IMR-90 (cell line): ENCODE measurements at regions not wholly inside any gene's neighbourhood (a gene's known extent, or its start where the extent isn't known, plus 50 kb on each side); places are given as distances from the start of the nearest gene placed in this dataset.

Source experiments
- ATAC-seq: fragments of 200-7000 bp; cut with Tn5 transposase; 2 replicates; pipeline ENCODE4 v1.9.1; 2020; ENCODE audit warnings: low read depth, mild to moderate bottlenecking, moderate library complexity
- BruUV-seq: library from RNA; stranded (reverse); fragments of 400-500 nt; replicated peaks from 2 replicates; lab custom pipeline; 2021; lab: Mats Ljungman, UMichigan
- CTCF ChIA-PET: fragments of 300-600 bp; formaldehyde crosslinking; extraction: SDS; loops from one replicate; lab custom pipeline; 2021; ENCODE audit warnings: antibody characterized with exemption; lab: Yijun Ruan, JAX
- POLR2A ChIA-PET: fragments of 300-600 bp; sonication (Branson Sonifier 250); formaldehyde crosslinking; loops from one replicate; lab custom pipeline; 2022; ENCODE audit warnings: antibody characterized with exemption; ENCODE audit not compliant: unreplicated experiment; lab: Charles Lee
- DNase-seq: peaks from one replicate; pipeline ENCODE4 v3.0.0; 2013
- H2AFZ ChIP-seq: replicated peaks from 2 replicates; pipeline ENCODE3; 2013; ENCODE audit warnings: low read length, mild to moderate bottlenecking; ENCODE audit not compliant: poor library complexity
- H2AK5ac ChIP-seq: 2 replicates; pipeline ENCODE4 v1.6.1; 2013; ENCODE audit warnings: low read depth, low read length, inconsistent platforms
- H2AK9ac ChIP-seq: replicated peaks from 2 replicates; pipeline ENCODE3; 2013; ENCODE audit warnings: mild to moderate bottlenecking, low read depth, low read length, moderate library complexity; ENCODE audit not compliant: poor library complexity
- H2BK120ac ChIP-seq: 2 replicates; pipeline ENCODE4 v1.6.1; 2013; ENCODE audit warnings: low read depth, low read length, inconsistent platforms
- H2BK15ac ChIP-seq: 3 replicates; pipeline ENCODE4 v1.6.1; 2013; ENCODE audit warnings: low read depth, low read length, inconsistent platforms
- H2BK20ac ChIP-seq: 2 replicates; pipeline ENCODE4 v1.6.1; 2013; ENCODE audit warnings: low read depth, mild to moderate bottlenecking, inconsistent platforms, low read length, moderate library complexity
- H2BK5ac ChIP-seq: 2 replicates; pipeline ENCODE4 v1.6.1; 2013; ENCODE audit warnings: mild to moderate bottlenecking, low read depth, low read length, inconsistent platforms; ENCODE audit not compliant: poor library complexity, severe bottlenecking
- H3K14ac ChIP-seq: replicated peaks from 2 replicates; pipeline ENCODE4 v1.6.1; 2013; ENCODE audit warnings: low read depth, low read length, inconsistent platforms
- H3K18ac ChIP-seq: 2 replicates; pipeline ENCODE4 v1.6.1; 2013; ENCODE audit warnings: low read depth, low read length, control low read depth
- H3K23ac ChIP-seq: 2 replicates; pipeline ENCODE4 v1.6.1; 2013; ENCODE audit warnings: low read depth, low read length, inconsistent platforms
- H3K27ac ChIP-seq: 2 replicates; pipeline ENCODE4 v1.5.1; 2013; ENCODE audit warnings: mild to moderate bottlenecking, control low read depth, low read length; ENCODE audit not compliant: insufficient read depth
- H3K27me3 ChIP-seq: 2 replicates; pipeline ENCODE4 v1.6.1; 2013; ENCODE audit warnings: low read length; ENCODE audit not compliant: control insufficient read depth, insufficient read depth
- H3K36me3 ChIP-seq: 2 replicates; pipeline ENCODE4 v1.6.1; 2013; ENCODE audit warnings: low read length, mixed read lengths; ENCODE audit not compliant: control insufficient read depth, insufficient read depth
- H3K4ac ChIP-seq: 2 replicates; pipeline ENCODE4 v1.6.1; 2013; ENCODE audit warnings: low read depth, low read length, inconsistent platforms
- H3K4me1 ChIP-seq: 2 replicates; pipeline ENCODE4 v1.6.1; 2013; ENCODE audit warnings: low read length, mixed read lengths; ENCODE audit not compliant: control insufficient read depth, insufficient read depth
- H3K4me2 ChIP-seq: 2 replicates; pipeline ENCODE4 v1.6.1; 2013; ENCODE audit warnings: low read depth, mild to moderate bottlenecking, control low read depth, low read length, moderate library complexity
- H3K4me3 ChIP-seq: 2 replicates; pipeline ENCODE4 v1.5.1; 2013; ENCODE audit warnings: low read depth, mild to moderate bottlenecking, control low read depth, low read length, moderate library complexity; ENCODE audit not compliant: insufficient read depth
- H3K56ac ChIP-seq: 2 replicates; pipeline ENCODE4 v1.6.1; 2013; ENCODE audit warnings: low read length, inconsistent platforms; ENCODE audit not compliant: insufficient read depth; ENCODE audit errors: extremely low read depth
- H3K79me1 ChIP-seq, 2 experiments: 2 replicates each; pipeline ENCODE4 v1.6.1; 2013; ENCODE audit warnings: low read length in 2 of 2, inconsistent platforms in 1 of 2, low read depth in 1 of 2
- H3K9ac ChIP-seq: 2 replicates; pipeline ENCODE4 v1.6.1; 2013; ENCODE audit warnings: low read depth, low read length, control low read depth
- H3K9me1 ChIP-seq: 2 replicates; pipeline ENCODE4 v1.6.1; 2013; ENCODE audit warnings: low read length, inconsistent platforms; ENCODE audit not compliant: insufficient read depth
- H3K9me3 ChIP-seq: 2 replicates; pipeline ENCODE4 v1.6.1; 2013; ENCODE audit warnings: low read length; ENCODE audit not compliant: control insufficient read depth, insufficient read depth
- H4K20me1 ChIP-seq: 2 replicates; pipeline ENCODE4 v1.6.1; 2013; ENCODE audit warnings: low read length, inconsistent platforms; ENCODE audit not compliant: insufficient read depth
- H4K5ac ChIP-seq: 2 replicates; pipeline ENCODE4 v1.6.1; 2013; ENCODE audit warnings: mild to moderate bottlenecking, low read depth, low read length, control low read depth
- H4K8ac ChIP-seq, 2 experiments: 2 replicates each; pipeline ENCODE4 v1.6.1; 2013; ENCODE audit warnings: low read depth in 2 of 2, low read length in 2 of 2, control low read depth in 1 of 2, inconsistent platforms in 1 of 2
- H4K91ac ChIP-seq: 2 replicates; pipeline ENCODE4 v1.6.1; 2013; ENCODE audit warnings: low read depth, low read length, inconsistent platforms; ENCODE audit not compliant: insufficient read depth
- CEBPB ChIP-seq: IDR thresholded peaks from 2 replicates; pipeline ENCODE4 v1.6.1; 2012; ENCODE audit warnings: low read depth, low read length, improper control_type of control experiment
- MXI1 ChIP-seq: IDR thresholded peaks from 2 replicates; pipeline ENCODE4 v1.6.1; 2012; ENCODE audit warnings: low read depth, mild to moderate bottlenecking, low read length, moderate library complexity, borderline replicate concordance
- WGBS, 2 experiments: methylation state at CpG; one replicate each; pipeline versions ENCODE4 v1.1.5 to v1.1.7; 2013; ENCODE audit warnings: missing lambda C conversion rate in 2 of 2; ENCODE audit not compliant: insufficient read length in 1 of 2; ENCODE audit errors: extremely low coverage in 2 of 2; 5-methylcytosine and 5-hydroxymethylcytosine counted together
- dilution Hi-C: fragments of 300-500 bp; cut with HindIII; formaldehyde crosslinking; loops from one replicate; pipeline ENCODE4 v1.14.3; 2018; ENCODE audit warnings: low sequenced_read_pairs; ENCODE audit not compliant: unreplicated experiment
- in situ Hi-C: fragments of 300-500 bp; cut with MboI; formaldehyde crosslinking; loops from 3 replicates; pipeline ENCODE4 v1.14.3; 2019; ENCODE audit warnings: low sequenced_read_pairs, inconsistent platforms, mixed read lengths
- intact Hi-C: fragments of 100-400 bp; cut with micrococcal nuclease; formaldehyde crosslinking; loops from 2 replicates; pipeline ENCODE4 v1.10.0; 2022

- CTCF ChIA-PET: no interaction called here
- no peaks in the 10 kb centered on the region for H3K9me3 ChIP-seq
Observed at GRCh38 chr7:85641331-85641730, 454.5 kb upstream of the SEMA3D start.

More at GRCh38 chr7:85641331-85641730, 454.5 kb upstream of the SEMA3D start:
- no peak overlapping the region for H3K4ac ChIP-seq
- in situ Hi-C loops: no loop called here
- H3K27ac ChIP-seq: no peak overlapping the region
- H2AK5ac ChIP-seq: no peak overlapping the region
- H2BK120ac ChIP-seq: no peak overlapping the region
- TF ChIP-seq MXI1 (no peak), CEBPB (peak; percentile 19; the same call in 1 of the 2 replicates)
- H3K23ac ChIP-seq: no peak overlapping the region
- H2BK15ac ChIP-seq: no peak overlapping the region
- no peak overlapping the region for H3K56ac ChIP-seq
- DNase-seq: no peak
- intact Hi-C loops: no loop called here
- BruUV-seq: no TSS peak
- H4K8ac ChIP-seq: no peak overlapping the region
- H2BK20ac ChIP-seq: no peak overlapping the region
- H4K91ac ChIP-seq: no peak overlapping the region
- POLR2A ChIA-PET: no interaction called here
- no peak overlapping the region for H3K9ac ChIP-seq
- H3K4me2 ChIP-seq: no peak overlapping the region
- H4K5ac ChIP-seq: no peak overlapping the region
- no peaks in the 10 kb centered on the region for H3K36me3 ChIP-seq
- no peaks in the 10 kb centered on the region for H3K9me1 ChIP-seq
- H4K20me1 ChIP-seq: no peaks in the 10 kb centered on the region
- no peaks in the 10 kb centered on the region; the same call in 1 of the 2 replicates for H3K27me3 ChIP-seq
- no CpG with 5 or more reads among the region's 3 CpGs for WGBS, 2 experiments
- H3K18ac ChIP-seq: no peak overlapping the region
- no peak overlapping the region for H3K14ac ChIP-seq
- ATAC-seq: no peak
- no peak overlapping the region for H2BK5ac ChIP-seq
- no peaks in the 10 kb centered on the region for H3K4me1 ChIP-seq
- no peak overlapping the region for H2AFZ ChIP-seq
- H3K79me1 ChIP-seq: no peaks in the 10 kb centered on the region
- no peak overlapping the region for H2AK9ac ChIP-seq
- dilution Hi-C loops: no loop called here
- no peak overlapping the region for H3K4me3 ChIP-seq
